ENCODE measurements at regions not wholly inside any gene's neighbourhood (a gene's known extent, or its start where the extent isn't known, plus 50 kb on each side); places are given as distances from the start of the nearest gene placed in this dataset.

DNA sequence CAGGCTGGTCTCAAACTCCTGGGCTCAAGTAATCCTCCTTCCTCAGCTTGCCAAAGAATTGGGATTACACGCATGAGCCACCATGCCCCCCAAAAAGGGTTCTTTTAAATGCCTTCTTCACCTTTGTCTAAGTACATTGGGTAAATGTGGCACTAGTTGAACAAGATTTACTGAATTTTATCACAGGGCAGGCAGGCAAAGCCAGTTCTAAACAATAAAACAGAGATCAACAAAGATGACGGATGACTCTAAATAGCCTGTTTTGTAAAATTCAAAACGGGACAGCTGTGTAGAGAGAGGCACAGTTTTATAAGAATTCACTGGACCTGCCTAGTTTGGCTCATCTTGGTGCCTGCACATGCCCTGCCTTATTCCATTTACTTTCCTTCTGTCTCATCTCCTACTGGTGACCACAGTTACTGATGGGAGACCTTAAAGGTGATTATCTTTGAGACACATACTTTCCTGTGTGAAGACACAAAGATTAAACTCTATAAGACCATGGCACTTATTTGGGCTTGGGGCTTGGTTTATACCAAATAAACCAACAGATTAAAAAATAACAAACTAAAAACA is 149.6 kb upstream of the DMRT1 start:
- no peaks in the 10 kb centered on the region for H3K9me3 Mint-ChIP-seq
- peaks cover 0 to 10% (median 2%) of the 10 kb centered on the region in 3 donors for H3K27me3 Mint-ChIP-seq (ENCODE audit: low read depth in 3 of 3)
- peaks cover 0 to 8% of the 10 kb centered on the region in 2 donors for H3K4me1 Mint-ChIP-seq
- DNase-seq = no peak
- H3K4me3 Mint-ChIP-seq = no peak overlapping the region
- no peaks in the 10 kb centered on the region for H3K36me3 Mint-ChIP-seq
- H3K27ac Mint-ChIP-seq = no peak overlapping the region

DNA sequence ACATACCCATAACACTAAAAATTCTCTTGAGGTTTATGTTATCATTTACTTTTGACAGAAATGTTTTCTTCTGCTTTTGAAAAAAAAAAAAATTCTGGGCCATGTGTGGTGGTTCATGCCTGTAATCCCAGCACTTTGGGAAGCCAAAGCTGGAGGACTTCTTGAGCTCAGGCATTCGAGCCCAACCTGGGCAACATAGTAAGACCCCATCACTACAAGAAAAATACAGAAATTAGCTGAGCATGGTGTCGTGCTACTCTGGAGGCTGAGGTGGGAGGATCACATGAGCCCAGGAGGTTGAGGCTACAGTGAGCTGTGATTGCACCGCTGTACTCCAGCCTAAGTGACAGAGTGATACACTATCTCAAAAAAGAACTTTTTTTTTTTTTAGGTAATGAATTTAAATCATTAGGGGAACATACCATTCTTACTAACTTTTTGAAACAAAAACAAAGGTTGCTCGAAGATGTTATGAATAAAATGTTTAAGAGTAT is 148.8 kb upstream of the DMRT1 start:
- DNase-seq = no peak
- Mint-ChIP-seq H3K4me3 (no peak overlapping the region), H3K27me3 (ENCODE audit: low read depth in 3 of 3) (peaks cover 0 to 10% (median 2%) of the 10 kb centered on the region in 3 donors), H3K4me1 (peaks cover 0 to 8% of the 10 kb centered on the region in 2 donors), H3K36me3 (no peaks in the 10 kb centered on the region), H3K27ac (no peak overlapping the region), H3K9me3 (no peaks in the 10 kb centered on the region)

DNA sequence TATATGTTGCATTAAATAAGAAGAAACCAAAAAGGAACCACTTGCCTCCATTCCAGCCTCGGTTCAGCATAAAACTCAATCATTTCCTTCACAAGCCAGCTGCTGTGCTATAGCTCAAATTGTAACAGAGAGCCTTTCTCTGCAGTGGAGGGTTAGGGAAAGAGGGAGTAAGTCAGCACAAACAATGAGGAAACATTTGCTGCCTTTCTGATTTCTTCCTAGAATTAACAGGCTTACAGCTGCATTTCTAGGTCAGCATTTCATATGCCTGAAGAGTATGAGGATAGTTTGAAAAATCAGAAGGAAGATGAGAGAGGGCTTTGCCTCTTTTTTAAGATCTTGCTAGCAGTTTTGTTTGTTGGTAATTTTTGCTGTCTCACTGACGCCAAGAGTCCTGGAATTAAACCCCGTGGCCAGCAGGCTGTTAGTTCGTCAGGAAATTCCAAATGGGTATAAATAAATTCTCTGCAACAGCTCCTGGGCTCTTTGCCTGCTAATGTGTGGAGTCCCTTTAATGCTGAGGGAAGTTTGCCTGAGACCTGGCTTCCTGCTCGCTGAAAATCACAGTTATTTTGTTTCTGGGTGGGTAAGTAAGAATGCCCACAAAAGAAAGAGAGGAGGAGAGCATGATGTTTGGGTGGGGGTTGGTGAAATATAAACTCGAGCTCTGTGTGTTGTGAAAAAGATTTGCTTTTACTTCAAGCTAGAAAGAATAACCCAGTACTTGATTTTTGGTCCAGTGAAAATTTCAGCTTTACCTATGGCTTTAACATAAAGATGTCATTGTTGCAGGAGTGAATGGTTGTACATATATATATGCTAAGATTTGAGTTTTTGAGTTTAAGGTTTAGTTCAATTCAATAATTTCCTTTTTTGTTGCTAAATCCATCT is 148.1 kb upstream of the DMRT1 start:
- Mint-ChIP-seq H3K27me3 (ENCODE audit: low read depth in 3 of 3) (peaks cover 0 to 6% (median 2%) of the 10 kb centered on the region in 3 donors), H3K4me3 (no peak overlapping the region), H3K4me1 (peaks cover 0 to 8% of the 10 kb centered on the region in 2 donors), H3K9me3 (no peaks in the 10 kb centered on the region), H3K27ac (no peak overlapping the region), H3K36me3 (no peaks in the 10 kb centered on the region)
- DNase-seq = no peak

DNA sequence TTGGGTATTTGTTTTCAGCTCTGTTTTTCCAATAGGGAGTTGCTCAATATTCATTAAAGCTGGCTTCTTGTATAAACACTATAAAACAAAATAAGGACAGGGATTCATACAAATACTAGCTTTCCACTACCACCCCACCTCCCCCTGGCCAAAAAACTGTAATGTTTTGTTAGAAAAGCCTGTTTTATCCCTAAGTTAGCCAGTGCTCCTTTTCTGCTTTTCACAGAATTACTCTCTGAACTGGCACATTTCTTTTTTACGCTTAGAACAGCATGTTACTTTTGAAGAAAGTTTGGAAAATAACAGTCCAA is 147.4 kb upstream of the DMRT1 start:
- no peak for DNase-seq
- peaks cover 0 to 8% of the 10 kb centered on the region in 2 donors for H3K4me1 Mint-ChIP-seq
- H3K27me3 Mint-ChIP-seq (ENCODE audit: low read depth in 3 of 3) = peaks cover 0 to 6% (median 2%) of the 10 kb centered on the region in 3 donors
- no peaks in the 10 kb centered on the region for H3K9me3 Mint-ChIP-seq
- H3K27ac Mint-ChIP-seq = no peak overlapping the region
- no peak overlapping the region for H3K4me3 Mint-ChIP-seq
- H3K36me3 Mint-ChIP-seq = no peaks in the 10 kb centered on the region

DNA sequence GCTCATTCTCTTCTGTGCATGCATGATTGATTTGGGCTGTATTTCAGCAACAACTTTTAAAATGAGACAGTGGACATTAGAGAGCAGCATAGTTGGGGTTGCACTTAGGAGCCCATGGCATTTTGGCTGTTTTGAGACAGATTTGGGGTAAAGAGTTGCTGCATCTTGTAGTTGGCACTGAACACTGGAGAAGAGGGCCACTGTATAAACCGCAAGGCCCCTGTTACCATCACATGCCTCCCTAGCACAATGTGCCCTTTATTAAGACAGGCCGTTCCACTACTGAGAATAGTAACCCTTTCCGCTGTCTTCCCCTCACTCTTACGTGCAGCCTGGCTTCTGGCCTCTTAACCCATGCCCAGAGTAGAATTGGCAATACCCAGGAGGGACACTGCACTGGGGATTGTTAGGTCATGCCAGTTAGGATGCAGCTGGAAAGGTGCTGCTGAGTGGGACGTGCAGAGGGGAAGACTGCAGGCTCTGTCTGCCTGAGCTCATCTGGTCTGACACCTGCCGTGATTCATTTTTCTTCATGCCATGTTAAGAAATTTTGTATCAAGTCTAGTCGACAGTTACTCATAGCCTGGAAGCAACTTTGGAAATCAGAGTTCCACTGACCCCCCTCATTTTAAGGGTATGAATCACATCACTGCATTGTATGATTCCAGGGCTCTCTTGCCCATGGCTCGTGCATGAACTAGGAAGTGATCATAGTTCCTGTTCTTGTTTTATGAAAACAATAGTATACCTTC is 146.9 kb upstream of the DMRT1 start:
- Mint-ChIP-seq H3K4me3 (no peak overlapping the region), H3K9me3 (no peaks in the 10 kb centered on the region), H3K36me3 (no peaks in the 10 kb centered on the region), H3K27me3 (ENCODE audit: low read depth in 3 of 3) (peaks cover 0 to 6% (median 4%) of the 10 kb centered on the region in 3 donors), H3K4me1 (peaks cover 0 to 8% of the 10 kb centered on the region in 2 donors), H3K27ac (peak overlapping the region in 1 of 6 donors; percentile 18)
- DNase-seq = no peak

DNA sequence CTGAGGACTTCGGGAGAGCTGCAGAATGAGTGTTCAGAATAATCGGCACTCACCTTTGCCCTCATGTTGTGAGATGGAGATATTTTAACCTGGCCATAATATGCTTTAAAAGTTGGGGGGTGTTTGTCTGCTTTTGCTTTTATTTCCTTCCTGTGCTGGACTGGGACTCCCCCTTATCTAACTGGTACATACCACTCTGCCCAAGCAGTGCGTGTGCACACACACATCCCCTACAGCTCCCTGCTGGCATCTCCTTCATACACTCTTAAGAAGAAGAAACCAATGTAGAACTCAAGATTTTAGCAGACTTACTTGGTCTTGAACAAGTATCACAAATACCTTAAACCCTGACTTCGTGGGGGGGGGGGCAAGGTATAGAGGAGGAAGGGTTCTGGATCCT is 146.2 kb upstream of the DMRT1 start:
- Mint-ChIP-seq H3K36me3 (no peaks in the 10 kb centered on the region), H3K9me3 (no peaks in the 10 kb centered on the region), H3K4me3 (no peak overlapping the region), H3K27me3 (ENCODE audit: low read depth in 3 of 3) (peaks cover 0 to 6% (median 2%) of the 10 kb centered on the region in 3 donors), H3K4me1 (peaks cover 0 to 8% of the 10 kb centered on the region in 2 donors), H3K27ac (peak overlapping the region in 1 of 6 donors; percentile 18)
- no peak for DNase-seq

DNA sequence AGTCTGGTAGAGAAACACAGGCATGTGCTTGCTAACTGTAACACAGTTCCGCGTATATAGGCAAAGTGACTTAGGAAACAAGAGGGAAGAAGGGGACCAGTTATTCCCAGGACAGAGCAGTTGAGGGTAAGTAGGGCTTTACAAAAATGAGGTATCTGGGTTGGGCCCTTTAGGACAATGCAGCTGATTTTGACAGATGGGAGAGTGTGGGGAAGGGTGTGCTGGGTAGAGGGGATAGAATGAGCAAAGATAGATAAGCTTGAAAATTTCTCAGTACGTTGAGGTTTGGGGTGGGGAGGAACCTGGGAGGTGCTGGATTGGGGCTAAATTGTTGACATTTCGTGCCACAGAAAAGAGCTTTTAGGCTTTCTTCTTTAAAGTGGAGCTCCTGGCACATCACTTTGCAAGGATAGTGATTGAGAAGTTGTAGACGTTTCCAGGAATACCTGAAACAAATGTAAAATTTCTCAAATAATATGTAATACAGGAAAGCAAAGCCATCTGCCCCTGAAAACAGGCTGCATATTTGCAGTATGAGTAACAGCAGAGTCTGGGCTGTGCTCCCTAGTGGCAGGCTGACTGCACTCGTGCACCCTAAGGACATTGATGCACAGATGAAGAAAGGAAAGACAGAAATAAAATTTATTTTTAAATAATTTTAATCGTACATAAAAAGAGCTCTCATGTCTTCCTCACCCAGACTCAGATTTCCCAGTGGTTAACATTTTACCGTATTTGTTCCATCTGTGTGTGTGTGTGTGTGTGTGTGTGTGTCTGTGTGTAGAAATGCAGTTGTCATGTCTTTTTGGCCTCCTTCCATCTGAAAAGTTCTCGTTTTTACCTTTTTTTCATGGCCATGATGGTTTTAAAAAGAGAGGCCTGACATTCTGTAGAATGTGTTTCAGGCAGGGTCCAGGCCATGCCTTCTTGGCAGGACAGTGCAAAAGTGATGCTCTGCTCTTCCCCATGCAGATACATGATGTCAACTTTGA is 144.9 kb upstream of the DMRT1 start:
- Mint-ChIP-seq H3K27me3 (ENCODE audit: low read depth in 3 of 3) (peaks cover 0 to 6% (median 2%) of the 10 kb centered on the region in 3 donors), H3K27ac (peak overlapping the region in 1 of 6 donors; percentile 10), H3K4me3 (no peak overlapping the region), H3K36me3 (no peaks in the 10 kb centered on the region), H3K9me3 (no peaks in the 10 kb centered on the region), H3K4me1 (peaks cover 0 to 8% of the 10 kb centered on the region in 2 donors)
- no peak for DNase-seq

DNA sequence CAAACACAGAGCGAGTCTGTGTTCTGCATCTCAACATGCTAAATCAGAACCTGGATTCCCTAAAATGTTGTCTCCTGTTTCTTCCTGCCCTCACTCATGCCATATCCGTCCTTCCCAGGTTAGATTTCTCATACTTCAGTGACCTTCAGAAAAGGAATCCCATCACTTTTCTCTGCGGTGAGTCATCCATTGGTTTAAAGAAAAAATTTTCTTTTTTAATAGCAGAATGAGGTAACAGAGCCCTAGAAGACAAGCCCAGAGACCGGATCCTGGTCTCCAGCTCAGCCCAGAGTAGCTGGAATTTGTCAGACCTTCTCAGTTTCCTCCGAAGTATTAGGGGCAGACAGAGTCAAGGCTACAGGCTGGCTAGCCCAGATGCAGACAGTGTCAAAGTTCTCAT is 143.2 kb upstream of the DMRT1 start:
- Mint-ChIP-seq H3K9me3 (no peaks in the 10 kb centered on the region), H3K4me1 (peaks cover 0 to 7% of the 10 kb centered on the region in 2 donors)

DNA sequence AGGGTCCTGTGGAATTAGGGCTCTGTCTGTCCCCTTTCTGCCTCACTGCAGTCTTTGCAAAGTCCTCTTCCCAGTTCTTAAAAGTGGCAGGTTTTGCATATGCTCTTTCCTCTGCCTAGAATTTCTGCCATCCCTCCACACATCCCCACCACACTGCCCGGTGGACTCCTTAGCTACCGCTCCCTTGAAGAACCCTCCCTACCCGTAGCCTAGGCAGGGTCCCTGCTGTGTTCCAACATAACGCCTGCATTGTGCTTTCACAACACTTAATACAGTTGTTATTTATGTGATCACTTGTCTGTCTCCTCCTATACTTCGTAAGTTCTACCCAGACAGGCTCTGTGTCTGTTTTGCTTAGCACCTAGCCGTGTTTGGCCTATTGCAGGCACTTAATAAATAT is 142.5 kb upstream of the DMRT1 start:
- H3K9me3 Mint-ChIP-seq = no peaks in the 10 kb centered on the region
- H3K4me1 Mint-ChIP-seq = peaks cover 0 to under 1% of the 10 kb centered on the region in 2 donors
- peaks cover 2 to 8% (median 2%) of the 10 kb centered on the region in 3 donors for H3K27me3 Mint-ChIP-seq (ENCODE audit: low read depth in 3 of 3)
- H3K4me3 Mint-ChIP-seq = no peak overlapping the region
- H3K36me3 Mint-ChIP-seq = no peaks in the 10 kb centered on the region
- no peak for DNase-seq
- no peak overlapping the region for H3K27ac Mint-ChIP-seq

More for the DNA sequence above, 143.2 kb upstream of the DMRT1 start:
- Mint-ChIP-seq H3K4me3 (no peak overlapping the region), H3K36me3 (no peaks in the 10 kb centered on the region), H3K27ac (no peak overlapping the region), H3K27me3 (ENCODE audit: low read depth in 3 of 3) (peaks cover 0 to 8% (median 2%) of the 10 kb centered on the region in 3 donors)
- no peak for DNase-seq

DNA sequence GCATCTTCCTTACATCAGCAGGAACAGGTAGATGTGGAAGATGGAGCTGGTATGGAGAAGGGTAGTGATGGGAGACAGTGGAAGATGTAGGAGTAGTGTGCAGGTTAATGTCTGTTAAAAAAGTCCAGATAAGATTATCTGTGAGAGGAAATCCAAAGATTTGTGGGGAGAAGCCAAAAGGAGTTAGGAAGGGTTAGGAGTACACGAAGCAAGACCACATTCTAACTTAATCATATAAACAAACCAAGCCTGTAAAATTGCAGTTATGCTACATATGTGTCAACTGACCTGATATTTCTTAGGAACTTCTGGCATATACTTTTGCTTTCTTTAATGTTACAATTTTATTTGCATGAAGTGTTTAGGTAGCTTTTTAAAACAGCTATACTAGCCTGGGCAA is 142.1 kb upstream of the DMRT1 start:
- H3K4me3 Mint-ChIP-seq = no peak overlapping the region
- no peaks in the 10 kb centered on the region for H3K36me3 Mint-ChIP-seq
- no peak for DNase-seq

DNA sequence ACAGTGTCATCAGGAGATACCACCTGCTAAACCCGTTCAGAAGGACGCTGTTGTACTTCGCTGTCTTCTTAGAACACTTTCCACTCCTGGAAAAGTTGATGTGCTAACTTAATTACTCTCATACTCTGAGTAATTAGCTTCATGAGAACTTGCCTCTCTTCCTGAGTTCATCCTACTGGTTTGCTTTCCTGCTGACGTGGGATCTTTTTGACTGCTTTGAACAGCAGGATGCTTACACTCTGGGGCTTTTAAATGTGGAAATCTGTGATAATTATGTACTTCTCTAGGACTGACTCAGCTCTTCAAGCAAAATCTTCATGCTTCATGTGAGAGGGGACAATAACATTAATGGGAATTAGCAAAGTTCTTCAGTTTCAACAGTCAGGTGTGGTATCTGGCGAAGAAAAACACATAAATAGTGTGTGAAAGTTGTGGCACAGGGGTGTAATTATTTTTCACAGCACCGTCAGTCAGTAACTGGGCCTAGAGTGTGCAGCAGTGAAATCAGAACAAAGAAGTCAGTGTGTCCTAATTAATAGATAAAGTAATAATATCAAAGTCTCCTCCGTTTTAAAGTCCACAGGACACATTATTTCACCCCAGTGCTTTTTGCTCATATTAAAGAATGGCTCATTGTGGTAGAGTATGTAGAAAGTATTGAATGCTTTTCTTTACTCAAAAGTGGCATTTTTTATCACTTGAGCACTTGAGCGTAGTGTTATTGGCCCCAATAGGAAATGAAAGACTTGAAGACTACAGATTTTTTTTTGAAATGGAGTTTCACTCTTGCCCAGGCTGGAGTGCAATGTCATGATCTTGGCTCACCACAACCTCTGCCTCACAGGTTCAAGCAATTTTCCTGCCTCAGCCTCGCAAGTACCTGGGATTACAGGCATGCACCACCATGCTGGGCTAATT is 140.9 kb upstream of the DMRT1 start:
- Mint-ChIP-seq H3K36me3 (no peaks in the 10 kb centered on the region), H3K9me3 (no peaks in the 10 kb centered on the region), H3K27me3 (ENCODE audit: low read depth in 3 of 3) (peaks cover 2 to 7% (median 2%) of the 10 kb centered on the region in 3 donors), H3K4me1 (peaks cover 0 to under 1% of the 10 kb centered on the region in 2 donors), H3K27ac (no peak overlapping the region), H3K4me3 (no peak overlapping the region)
- no peak for DNase-seq

More for the DNA sequence above, 142.1 kb upstream of the DMRT1 start:
- Mint-ChIP-seq H3K4me1 (no peaks in the 10 kb centered on the region), H3K9me3 (no peaks in the 10 kb centered on the region), H3K27me3 (ENCODE audit: low read depth in 3 of 3) (peaks cover 2 to 10% (median 2%) of the 10 kb centered on the region in 3 donors), H3K27ac (no peak overlapping the region)

DNA sequence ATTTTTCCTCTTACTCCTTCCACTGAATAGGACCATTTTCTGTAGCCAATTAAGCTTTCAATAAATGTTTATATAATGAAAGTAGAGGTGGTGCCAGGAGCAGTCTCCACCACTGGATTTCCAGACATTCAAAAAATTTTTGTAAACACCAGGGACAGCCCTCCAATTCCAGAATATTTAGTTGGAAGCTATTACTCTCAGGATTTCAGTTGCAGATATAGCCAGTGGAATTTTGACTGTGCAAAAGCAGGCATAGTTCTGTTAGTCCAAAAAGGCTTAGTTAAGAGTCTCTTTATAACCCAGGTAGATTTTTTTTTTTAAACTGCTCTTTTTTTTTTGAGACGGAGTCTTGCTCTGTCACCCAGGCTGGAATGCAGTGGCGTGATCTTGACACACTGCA is 138.1 kb upstream of the DMRT1 start:
- no peaks in the 10 kb centered on the region for H3K9me3 Mint-ChIP-seq
- H3K36me3 Mint-ChIP-seq = peaks cover 0 to 7% (median 0%) of the 10 kb centered on the region in 3 donors
- no peak overlapping the region for H3K4me3 Mint-ChIP-seq
- H3K27ac Mint-ChIP-seq = no peak overlapping the region
- no peak for DNase-seq
- peaks cover 9 to 16% of the 10 kb centered on the region in 2 donors for H3K4me1 Mint-ChIP-seq
- H3K27me3 Mint-ChIP-seq (ENCODE audit: low read depth in 3 of 3) = peaks cover 7 to 17% (median 8%) of the 10 kb centered on the region in 3 donors

Measured in immature natural killer cell (primary cell).